ENCODE measurements at regions not wholly inside any gene's neighbourhood (a gene's known extent, or its start where the extent isn't known, plus 50 kb on each side); places are given as distances from the start of the nearest gene placed in this dataset.

DNA sequence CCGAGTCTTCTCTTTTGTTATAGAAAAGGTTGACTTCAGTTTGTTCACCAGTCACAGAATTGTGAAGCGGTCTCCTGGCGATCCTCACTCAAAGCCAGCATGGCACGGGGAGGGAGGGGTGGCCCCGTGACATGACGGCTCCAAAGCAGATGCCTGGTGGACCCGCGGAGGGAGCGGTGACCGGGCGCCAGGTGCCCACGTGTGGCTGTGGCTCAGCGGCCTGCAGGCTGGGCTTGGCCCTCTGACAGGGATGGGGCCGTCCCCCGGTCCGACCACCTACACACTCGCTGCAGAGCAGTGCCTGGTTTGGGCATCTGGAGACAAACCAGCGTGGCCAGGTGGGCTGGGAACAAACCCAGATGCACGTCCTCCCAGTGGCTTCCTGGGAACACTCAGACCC lies 129.1 kb upstream of the SNTG2 start:
- no peak for TF ChIP-seq CEBPB (IDR thresholded peaks at IDR 0.05)
- TF ChIP-seq, protein P1, sequence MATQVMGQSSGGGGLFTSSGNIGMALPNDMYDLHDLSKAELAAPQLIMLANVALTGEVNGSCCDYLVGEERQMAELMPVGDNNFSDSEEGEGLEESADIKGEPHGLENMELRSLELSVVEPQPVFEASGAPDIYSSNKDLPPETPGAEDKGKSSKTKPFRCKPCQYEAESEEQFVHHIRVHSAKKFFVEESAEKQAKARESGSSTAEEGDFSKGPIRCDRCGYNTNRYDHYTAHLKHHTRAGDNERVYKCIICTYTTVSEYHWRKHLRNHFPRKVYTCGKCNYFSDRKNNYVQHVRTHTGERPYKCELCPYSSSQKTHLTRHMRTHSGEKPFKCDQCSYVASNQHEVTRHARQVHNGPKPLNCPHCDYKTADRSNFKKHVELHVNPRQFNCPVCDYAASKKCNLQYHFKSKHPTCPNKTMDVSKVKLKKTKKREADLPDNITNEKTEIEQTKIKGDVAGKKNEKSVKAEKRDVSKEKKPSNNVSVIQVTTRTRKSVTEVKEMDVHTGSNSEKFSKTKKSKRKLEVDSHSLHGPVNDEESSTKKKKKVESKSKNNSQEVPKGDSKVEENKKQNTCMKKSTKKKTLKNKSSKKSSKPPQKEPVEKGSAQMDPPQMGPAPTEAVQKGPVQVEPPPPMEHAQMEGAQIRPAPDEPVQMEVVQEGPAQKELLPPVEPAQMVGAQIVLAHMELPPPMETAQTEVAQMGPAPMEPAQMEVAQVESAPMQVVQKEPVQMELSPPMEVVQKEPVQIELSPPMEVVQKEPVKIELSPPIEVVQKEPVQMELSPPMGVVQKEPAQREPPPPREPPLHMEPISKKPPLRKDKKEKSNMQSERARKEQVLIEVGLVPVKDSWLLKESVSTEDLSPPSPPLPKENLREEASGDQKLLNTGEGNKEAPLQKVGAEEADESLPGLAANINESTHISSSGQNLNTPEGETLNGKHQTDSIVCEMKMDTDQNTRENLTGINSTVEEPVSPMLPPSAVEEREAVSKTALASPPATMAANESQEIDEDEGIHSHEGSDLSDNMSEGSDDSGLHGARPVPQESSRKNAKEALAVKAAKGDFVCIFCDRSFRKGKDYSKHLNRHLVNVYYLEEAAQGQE (IDR thresholded peaks at IDR 0.05; ENCODE audit: low read depth) = no peak
- no peak for TF ChIP-seq RAD21 (IDR thresholded peaks at IDR 0.05; ENCODE audit: low read depth)
- TF ChIP-seq EP300 (IDR thresholded peaks at IDR 0.05; ENCODE audit: borderline replicate concordance) = no peak
- no peak for TF ChIP-seq NFIC (IDR thresholded peaks at IDR 0.05)
- no peak for TF ChIP-seq TAF1 (IDR thresholded peaks at IDR 0.05; ENCODE audit: low read depth)
- no peak for TF ChIP-seq FOXM1 (IDR thresholded peaks at IDR 0.05; ENCODE audit: borderline replicate concordance, low read depth)
- TF ChIP-seq EGR1 (IDR thresholded peaks at IDR 0.05) = no peak
- no peak for TF ChIP-seq ZBTB7A (IDR thresholded peaks at IDR 0.05; ENCODE audit: low read depth)
- no peak for TF ChIP-seq TCF12 (IDR thresholded peaks at IDR 0.05; ENCODE audit: low read depth)
